AG04449 (cell line): ENCODE measurements at regions not wholly inside any gene's neighbourhood (a gene's known extent, or its start where the extent isn't known, plus 50 kb on each side); places are given as distances from the start of the nearest gene placed in this dataset.

Experiments used
- CTCF ChIA-PET: fragments of 350-600 bp; formaldehyde crosslinking; extraction: SDS; loops from one replicate; lab custom pipeline; 2021; ENCODE audit warnings: antibody characterized with exemption; lab: Yijun Ruan, JAX
- POLR2A ChIA-PET: fragments of 400-600, 350-600 bp; formaldehyde crosslinking; extraction: SDS; loops from one replicate; lab custom pipeline; 2020; ENCODE audit warnings: antibody characterized with exemption, inconsistent platforms; lab: Yijun Ruan, JAX
- DNase-seq: peaks from one replicate; pipeline ENCODE4 v3.0.0-alpha.2; 2010; ENCODE audit warnings: low read depth, low spot score
- H3K4me3 ChIP-seq: 2 replicates; pipeline ENCODE4 v1.5.1; 2011; ENCODE audit warnings: low read depth, mild to moderate bottlenecking, control low read depth, low read length
- CTCF ChIP-seq: IDR thresholded peaks from one replicate; pipeline ENCODE4 v1.5.1; 2011; ENCODE audit warnings: mild to moderate bottlenecking, moderate library complexity, low read length, control low read depth, inconsistent platforms; ENCODE audit not compliant: insufficient read depth; ENCODE audit errors: missing control alignments

DNA sequence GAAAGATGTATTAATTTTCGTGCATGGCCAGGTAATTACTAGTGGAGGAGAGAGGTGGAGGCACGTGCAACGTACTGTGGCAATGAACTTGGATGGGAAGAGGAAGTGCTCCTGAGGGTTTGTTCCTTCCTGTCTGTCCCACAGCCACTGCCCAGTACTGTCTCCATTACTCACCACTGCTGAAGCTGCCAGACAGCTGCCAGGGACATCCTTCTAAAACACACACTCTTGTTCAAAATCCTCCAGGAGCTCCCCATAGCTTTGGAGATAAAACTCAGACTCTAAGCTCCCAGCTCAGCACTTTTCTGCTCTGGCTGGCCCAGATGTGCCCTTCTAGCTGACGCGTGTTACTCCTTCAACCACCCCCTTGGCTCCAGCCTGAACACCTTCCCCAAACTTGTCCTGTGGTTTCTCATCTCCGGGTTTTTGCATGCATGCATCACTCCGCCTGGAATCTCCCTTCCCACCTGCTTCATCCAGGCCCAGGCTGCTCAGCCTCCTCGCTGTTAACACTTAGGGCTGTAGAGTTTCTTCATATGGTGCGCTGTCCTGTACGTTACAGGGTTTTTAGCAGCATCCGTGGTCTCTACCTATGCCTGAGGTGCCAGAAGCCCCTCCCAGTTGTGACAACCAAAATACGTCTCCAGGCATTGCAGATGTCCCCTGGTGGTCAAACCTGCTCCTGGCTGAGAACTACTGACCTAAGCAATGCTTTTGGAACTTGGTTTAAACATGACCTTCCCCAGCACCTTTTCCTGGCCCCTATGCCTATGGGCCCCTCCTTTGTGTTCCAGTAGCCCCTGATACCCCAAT, 69.5 kb downstream of the C11orf91 start:
- POLR2A ChIA-PET: no interaction called here
- H3K4me3 ChIP-seq: no peak overlapping the region
- TF ChIP-seq CTCF: no peak
- CTCF ChIA-PET: no interaction called here
- no peak for DNase-seq

GRCh38 chr11:33624083-33624482, 76.5 kb downstream of the C11orf91 start:
- POLR2A ChIA-PET: no interaction called here
- CTCF ChIA-PET: no interaction called here
- no peak for TF ChIP-seq CTCF
- DNase-seq: no peak
- no peak overlapping the region for H3K4me3 ChIP-seq

- CTCF ChIA-PET: interaction anchor here (1.3 kb wide), 2 partner anchors 26 to 261 kb away, joined by 3 to 4 read pairs; no protein-coding TSS in a partner anchor
- POLR2A ChIA-PET: interaction anchor here (0.6 kb wide), 1 partner anchor 14 kb away, joined by 8 read pairs; no protein-coding TSS in a partner anchor
These were observed 77.8 kb downstream of the C11orf91 start for GRCh38 chr11:33622806-33623205.

DNA sequence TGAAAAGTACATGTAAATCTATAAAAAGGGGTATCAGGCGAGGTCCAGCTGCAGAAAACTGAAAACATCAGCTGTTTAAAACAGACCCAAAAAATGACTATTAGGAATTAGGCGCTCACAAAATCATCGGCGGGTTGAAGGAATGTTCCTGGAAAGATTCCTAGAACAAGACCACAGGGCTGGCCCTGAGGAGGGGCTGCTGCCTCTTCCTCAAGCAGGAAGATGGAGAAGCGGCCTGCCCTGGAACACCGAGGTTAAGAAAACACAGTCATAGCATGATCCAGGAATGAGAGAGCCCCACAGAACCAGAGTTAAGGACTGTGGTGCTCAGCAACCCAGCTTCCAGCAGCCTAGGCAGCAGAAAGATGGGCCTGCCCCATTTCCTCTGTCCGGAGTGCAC, 78.4 kb downstream of the C11orf91 start:
- H3K4me3 ChIP-seq: no peak overlapping the region
- ChIA-PET POLR2A (no interaction called here), CTCF (interaction anchor here (0.9 to 1.3 kb wide), 2 partner anchors 23 to 26 kb away, joined by 3 read pairs; no protein-coding TSS in a partner anchor)
- TF ChIP-seq CTCF: no peak
- no peak for DNase-seq

More at GRCh38 chr11:33622806-33623205, 77.8 kb downstream of the C11orf91 start:
- no peak for DNase-seq
- no peak for TF ChIP-seq CTCF
- H3K4me3 ChIP-seq: no peak overlapping the region

DNA sequence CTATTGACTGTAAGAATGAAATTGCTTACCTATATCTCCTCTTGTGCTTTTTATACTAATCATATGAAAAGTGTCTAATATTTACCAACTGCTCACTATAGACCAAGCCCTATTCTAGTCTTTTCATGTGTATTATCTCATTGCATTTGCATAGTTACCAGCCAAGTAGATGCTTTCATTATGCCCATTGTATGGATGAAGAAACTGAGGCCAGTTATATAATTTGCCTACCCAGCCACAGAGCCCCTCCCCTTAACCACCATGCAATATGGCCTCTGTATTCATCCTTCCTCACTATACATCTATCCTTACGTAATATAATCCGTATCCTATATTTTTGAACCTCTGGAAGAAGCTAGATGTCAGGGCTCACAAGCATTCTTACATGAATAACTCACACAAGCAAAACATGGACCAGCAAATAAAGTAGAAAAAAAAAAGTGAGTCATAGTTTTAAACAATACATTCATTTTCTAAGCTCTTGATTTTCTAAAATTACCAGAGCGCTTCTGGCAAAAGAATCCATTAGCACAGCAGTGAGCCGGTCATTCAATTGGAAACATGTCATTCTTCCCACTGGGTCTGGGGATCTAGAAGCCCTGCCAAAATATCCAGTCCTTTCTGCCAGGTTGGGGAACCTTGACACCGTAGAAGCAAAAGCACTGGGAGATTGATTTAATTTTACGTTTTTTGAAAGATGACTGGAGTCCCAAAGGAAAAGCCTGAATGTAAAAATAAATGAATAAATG, 80.0 kb downstream of the C11orf91 start:
- ChIA-PET POLR2A (no interaction called here), CTCF (interaction anchor here (1.1 kb wide), 2 partner anchors 9 to 122 kb away, joined by 3 read pairs; no protein-coding TSS in a partner anchor)
- TF ChIP-seq CTCF: no peak
- no peak overlapping the region for H3K4me3 ChIP-seq
- DNase-seq: no peak

- TF ChIP-seq CTCF: no peak
- no peak for DNase-seq
- POLR2A ChIA-PET: no interaction called here
- CTCF ChIA-PET: no interaction called here
- no peak overlapping the region for H3K4me3 ChIP-seq
These were observed 81.7 kb downstream of the C11orf91 start for GRCh38 chr11:33618956-33619355.
